Hepatocyte (in vitro differentiated cells): ENCODE measurements at regions not wholly inside any gene's neighbourhood (a gene's known extent, or its start where the extent isn't known, plus 50 kb on each side); places are given as distances from the start of the nearest gene placed in this dataset.

ENCODE experiments used
- DNase-seq: peaks from one replicate; pipeline ENCODE4 v3.0.0-alpha.2; 2016; ENCODE audit warnings: low spot score
- H2AFZ ChIP-seq: fragments of 200-600 bp; sonication (generic); 2 replicates; pipeline ENCODE4 v1.6.0; 2016; ENCODE audit warnings: antibody characterized with exemption, mild to moderate bottlenecking
- H3K27ac ChIP-seq: fragments of 200-600 bp; sonication (generic); 2 replicates; pipeline ENCODE4 v1.5.1; 2016; ENCODE audit warnings: mild to moderate bottlenecking
- H3K27me3 ChIP-seq: fragments of 200-600 bp; sonication (generic); 2 replicates; pipeline ENCODE4 v1.6.1; 2016
- H3K36me3 ChIP-seq: fragments of 200-600 bp; sonication (generic); replicated peaks from 2 replicates; pipeline ENCODE4 v1.5.1; 2016; ENCODE audit warnings: low read depth; ENCODE audit not compliant: insufficient read depth
- H3K4me1 ChIP-seq: fragments of 200-600 bp; sonication (generic); 2 replicates; pipeline ENCODE4 v1.5.1; 2016; ENCODE audit warnings: mild to moderate bottlenecking, moderate library complexity; ENCODE audit not compliant: insufficient read depth
- H3K4me2 ChIP-seq: fragments of 200-600 bp; sonication (generic); 2 replicates; pipeline ENCODE4 v1.6.0; 2016
- H3K4me3 ChIP-seq: fragments of 200-600 bp; sonication (generic); 2 replicates; pipeline ENCODE4 v1.5.1; 2016; ENCODE audit warnings: mild to moderate bottlenecking
- H3K79me2 ChIP-seq: fragments of 200-600 bp; sonication (generic); 2 replicates; pipeline ENCODE4 v1.6.0; 2017; ENCODE audit warnings: mild to moderate bottlenecking
- H3K9me2 ChIP-seq: fragments of 200-600 bp; sonication (generic); replicated peaks from 2 replicates; pipeline ENCODE4 v1.6.0; 2017; ENCODE audit warnings: mild to moderate bottlenecking; ENCODE audit not compliant: insufficient read depth
- H3K9me3 ChIP-seq: fragments of 200-600 bp; sonication (generic); 2 replicates; pipeline ENCODE4 v1.5.1; 2016; ENCODE audit warnings: low read depth, mild to moderate bottlenecking
- H4K20me1 ChIP-seq: fragments of 200-600 bp; sonication (generic); 2 replicates; pipeline ENCODE4 v1.6.0; 2016; ENCODE audit warnings: mild to moderate bottlenecking; ENCODE audit not compliant: insufficient read depth, poor library complexity, severe bottlenecking
- CTCF ChIP-seq: fragments of 200-600 bp; sonication (generic); IDR thresholded peaks from 2 replicates; pipeline ENCODE4 v1.5.1; 2016; ENCODE audit warnings: antibody characterized with exemption, mild to moderate bottlenecking; ENCODE audit not compliant: poor library complexity
- EZH2 ChIP-seq: fragments of 200-600 bp; sonication (generic); IDR thresholded peaks from 2 replicates; pipeline ENCODE4 v1.6.1; 2016; ENCODE audit warnings: antibody characterized with exemption, mild to moderate bottlenecking, borderline replicate concordance
- EZH2phosphoT487 ChIP-seq: fragments of 200-600 bp; sonication (generic); IDR thresholded peaks from one replicate; pipeline ENCODE4 v1.6.1; 2018; ENCODE audit warnings: antibody characterized with exemption, mild to moderate bottlenecking, low read depth, moderate library complexity; ENCODE audit not compliant: unreplicated experiment, severe bottlenecking
- WGBS: methylation state at CpG from one replicate; pipeline ENCODE4 v1.1.6; 2016; ENCODE audit warnings: low lambda C conversion rate; ENCODE audit errors: missing lambda C conversion rate; 5-methylcytosine and 5-hydroxymethylcytosine counted together

DNA sequence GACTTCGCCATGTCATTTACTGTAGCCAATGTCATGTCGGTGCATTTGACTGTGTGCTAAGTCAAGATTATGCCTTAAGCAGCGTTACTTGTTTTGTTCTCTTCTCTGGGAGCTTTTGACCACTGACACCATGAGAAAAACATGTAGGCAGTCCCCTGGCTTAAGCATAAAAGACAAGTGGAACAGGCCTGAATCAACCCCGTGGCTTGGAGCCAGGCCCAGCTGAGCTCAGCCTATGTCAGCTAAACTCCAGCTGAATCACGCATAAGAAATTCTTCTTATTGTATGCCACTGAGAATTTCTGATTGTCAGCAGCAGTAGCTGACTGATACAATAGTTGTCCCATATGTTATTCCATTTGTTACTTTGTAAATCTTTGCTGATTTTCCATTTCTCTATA lies 261.9 kb downstream of the CBLL2 start:
- Histone ChIP-seq H3K4me2 (no peak overlapping the region), H3K27me3 (no peaks in the 10 kb centered on the region), H2AFZ (no peak overlapping the region), H3K9me2 (no peaks in the 10 kb centered on the region), H3K4me3 (no peak overlapping the region), H3K36me3 (no peaks in the 10 kb centered on the region), H3K27ac (no peak overlapping the region), H3K9me3 (no peaks in the 10 kb centered on the region), H3K79me2 (no peaks in the 10 kb centered on the region), H4K20me1 (no peaks in the 10 kb centered on the region), H3K4me1 (no peaks in the 10 kb centered on the region)
- no peak for DNase-seq
- no peak for TF ChIP-seq CTCF
- no peak for TF ChIP-seq EZH2phosphoT487
- no peak for TF ChIP-seq EZH2
- WGBS = 72% methylated on average over 5 of the region's 5 CpGs

DNA sequence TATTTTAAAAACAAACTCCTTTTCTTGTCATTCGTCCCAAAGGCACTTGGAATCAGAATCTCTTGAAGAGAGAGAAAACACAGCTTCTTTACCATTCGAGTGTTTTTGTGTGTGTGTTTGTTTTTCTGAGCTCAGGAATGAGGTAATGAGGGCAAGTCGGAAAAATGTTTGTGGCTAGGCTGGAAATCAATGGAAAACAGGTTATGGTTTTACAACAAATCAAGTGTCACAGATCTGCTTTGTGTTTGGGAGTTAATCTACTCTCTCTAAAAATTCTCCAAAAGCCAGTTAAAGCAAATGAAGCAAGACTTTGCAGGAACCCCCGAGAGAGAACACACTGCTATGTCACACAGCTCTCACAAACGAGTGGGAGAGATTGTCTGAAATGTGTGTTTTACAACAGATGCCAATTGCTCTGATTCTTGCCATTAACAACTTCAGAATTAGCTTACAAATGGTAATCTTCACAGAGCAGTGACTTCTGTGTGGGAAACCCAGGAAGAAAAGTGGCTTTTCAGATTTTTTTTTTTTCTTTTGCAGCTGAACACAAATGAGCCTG lies 264.1 kb downstream of the CBLL2 start:
- Histone ChIP-seq H3K4me2 (no peak overlapping the region), H3K79me2 (no peaks in the 10 kb centered on the region), H2AFZ (no peak overlapping the region), H3K9me3 (no peaks in the 10 kb centered on the region), H3K9me2 (no peaks in the 10 kb centered on the region), H3K27me3 (no peaks in the 10 kb centered on the region), H3K4me1 (no peaks in the 10 kb centered on the region), H3K36me3 (no peaks in the 10 kb centered on the region), H3K27ac (no peak overlapping the region), H3K4me3 (no peak overlapping the region), H4K20me1 (no peaks in the 10 kb centered on the region)
- 30% methylated on average over 5 of the region's 5 CpGs for WGBS
- TF ChIP-seq EZH2phosphoT487 (no peak), EZH2 (no peak), CTCF (no peak)
- DNase-seq = no peak

- no peak for DNase-seq
- Histone ChIP-seq H3K9me3 (no peaks in the 10 kb centered on the region), H4K20me1 (no peaks in the 10 kb centered on the region), H3K4me2 (no peak overlapping the region), H2AFZ (no peak overlapping the region), H3K4me1 (no peaks in the 10 kb centered on the region), H3K36me3 (no peaks in the 10 kb centered on the region), H3K27ac (no peak overlapping the region), H3K9me2 (no peaks in the 10 kb centered on the region), H3K79me2 (no peaks in the 10 kb centered on the region), H3K27me3 (no peaks in the 10 kb centered on the region), H3K4me3 (no peak overlapping the region)
- TF ChIP-seq CTCF (no peak), EZH2phosphoT487 (no peak), EZH2 (no peak)
- WGBS = 82% methylated on average over 4 of the region's 4 CpGs
Observed at GRCh38 chrX:22538580-22538979, 265.9 kb downstream of the CBLL2 start.

DNA sequence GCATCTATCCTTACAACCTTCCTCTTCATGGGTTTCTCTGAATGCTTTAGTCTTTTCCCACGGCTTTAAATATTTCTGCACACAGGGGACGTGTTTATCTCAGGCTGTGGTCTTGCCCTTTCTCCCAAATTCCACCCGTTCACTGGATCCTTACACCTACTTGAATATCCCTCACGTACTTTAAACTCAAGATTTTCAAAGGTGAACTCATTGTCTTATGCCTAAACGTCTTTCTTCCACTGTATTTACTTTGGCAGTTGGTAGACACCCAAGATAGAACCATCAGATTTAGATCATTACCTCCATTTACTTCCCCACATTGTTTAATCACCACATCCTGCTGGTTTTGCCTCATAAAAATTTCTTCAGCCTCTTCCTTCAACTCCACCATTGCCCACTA lies 269.2 kb downstream of the CBLL2 start:
- H3K79me2 ChIP-seq = no peaks in the 10 kb centered on the region
- H3K4me3 ChIP-seq = no peak overlapping the region
- H3K27ac ChIP-seq = no peak overlapping the region
- no peaks in the 10 kb centered on the region for H3K4me1 ChIP-seq
- no peaks in the 10 kb centered on the region for H3K27me3 ChIP-seq
- no peak for DNase-seq
- no peaks in the 10 kb centered on the region for H4K20me1 ChIP-seq
- no peak for TF ChIP-seq CTCF
- TF ChIP-seq EZH2phosphoT487 = no peak
- no peak for TF ChIP-seq EZH2
- no peaks in the 10 kb centered on the region for H3K9me3 ChIP-seq
- 49% methylated on average over 5 of the region's 5 CpGs for WGBS
- H3K36me3 ChIP-seq = no peaks in the 10 kb centered on the region
- no peak overlapping the region for H3K4me2 ChIP-seq
- no peak overlapping the region for H2AFZ ChIP-seq
- no peaks in the 10 kb centered on the region for H3K9me2 ChIP-seq
